Activated naive CD4-positive, alpha-beta T cell (primary cell): ENCODE measurements at regions not wholly inside any gene's neighbourhood (a gene's known extent, or its start where the extent isn't known, plus 50 kb on each side); places are given as distances from the start of the nearest gene placed in this dataset.

Experiments
- DNase-seq, 4 experiments: peaks; one replicate each; lab custom pipeline; 2025; lab: John Stamatoyannopoulos, UW

GRCh38 chr2:7209757-7210555 lies 292.7 kb downstream of the RNF144A start:
- DNase-seq, result no peak

- no peak for DNase-seq
Observed at GRCh38 chr2:7210712-7211111, 293.5 kb downstream of the RNF144A start.

- no peak for DNase-seq
Observed at GRCh38 chr2:7225848-7226247, 308.6 kb downstream of the RNF144A start.

DNA sequence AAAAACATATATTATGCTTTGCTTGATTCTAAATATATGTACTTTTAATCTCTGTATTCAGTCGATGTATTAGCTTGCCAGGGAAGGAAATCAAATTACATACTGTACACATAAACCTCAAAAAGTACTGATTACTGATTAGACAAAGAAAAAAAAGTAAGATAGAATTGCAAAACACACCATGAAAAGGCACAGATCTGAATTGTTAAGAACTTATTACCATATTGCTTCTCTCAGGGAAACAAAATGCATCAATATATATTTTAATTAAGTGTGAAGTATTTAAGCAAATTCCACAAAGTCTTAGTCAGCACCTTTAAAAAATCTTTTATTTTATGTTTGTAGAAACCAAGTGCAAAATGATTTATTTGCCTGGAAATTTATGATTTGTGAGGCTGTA lies 309.3 kb downstream of the RNF144A start:
- no peak for DNase-seq

GRCh38 chr2:7233126-7233525 lies 315.9 kb downstream of the RNF144A start:
- no peak for DNase-seq

- DNase-seq, result no peak
Observed at GRCh38 chr2:7237466-7237865, 320.3 kb downstream of the RNF144A start.

DNA sequence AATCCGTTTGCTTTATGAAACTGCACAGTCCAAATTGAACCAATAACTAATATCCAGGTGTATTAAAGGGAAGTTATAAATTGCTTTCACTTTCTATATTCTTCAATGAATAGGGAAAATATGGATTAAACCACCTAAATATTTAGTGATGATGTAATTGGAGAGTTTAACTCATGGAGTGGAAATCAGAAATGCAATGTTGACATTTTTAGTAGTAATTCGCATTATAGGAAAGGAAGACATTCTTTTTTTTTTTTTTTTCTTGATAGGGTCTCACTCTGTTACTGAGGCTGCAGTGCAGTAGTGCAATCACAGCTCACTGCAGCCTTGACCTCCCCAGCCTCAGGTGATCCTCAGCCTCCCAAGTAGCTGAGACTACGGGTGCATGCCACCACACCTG lies 321.9 kb downstream of the RNF144A start:
- DNase-seq, result no peak

DNA sequence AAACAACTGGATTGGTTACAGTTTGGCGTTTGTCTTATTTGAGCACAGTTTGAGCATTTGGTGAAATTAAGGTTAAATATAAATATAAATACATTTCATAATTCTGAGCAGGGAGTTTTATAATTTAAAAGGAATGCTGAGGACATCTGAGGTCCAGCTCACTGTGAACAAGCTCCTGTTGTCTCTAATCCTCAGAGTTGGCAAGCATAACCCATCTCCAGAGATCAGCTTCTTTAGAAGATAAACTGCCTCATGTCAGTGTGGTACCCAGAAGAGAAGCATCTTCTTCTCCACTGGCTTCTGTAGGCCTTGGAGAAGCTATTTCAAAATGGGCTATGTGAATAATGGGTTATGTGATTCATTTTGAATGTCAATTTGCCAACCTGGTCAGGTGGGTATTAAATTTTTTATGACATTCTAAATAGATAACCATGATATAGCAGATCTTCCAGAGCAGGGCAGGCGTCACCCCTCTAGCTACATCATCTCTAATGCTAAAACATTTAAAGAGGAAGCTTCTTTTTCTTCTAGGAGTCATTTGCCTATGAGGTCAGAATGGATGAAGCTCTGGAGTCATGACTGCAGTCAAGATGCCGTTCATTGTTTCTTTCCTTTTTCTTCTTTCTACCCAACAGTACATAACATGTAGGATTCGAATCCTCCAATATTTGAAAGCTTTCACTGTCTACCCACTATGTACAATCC lies 324.0 kb downstream of the RNF144A start:
- no peak for DNase-seq

GRCh38 chr2:7242189-7242867 lies 325.1 kb downstream of the RNF144A start:
- no peak for DNase-seq

- DNase-seq, result no peak
Observed at GRCh38 chr2:7243276-7243675, 326.1 kb downstream of the RNF144A start.

- DNase-seq, result no peak
Observed at GRCh38 chr2:7256377-7256776, 339.2 kb downstream of the RNF144A start.

DNA sequence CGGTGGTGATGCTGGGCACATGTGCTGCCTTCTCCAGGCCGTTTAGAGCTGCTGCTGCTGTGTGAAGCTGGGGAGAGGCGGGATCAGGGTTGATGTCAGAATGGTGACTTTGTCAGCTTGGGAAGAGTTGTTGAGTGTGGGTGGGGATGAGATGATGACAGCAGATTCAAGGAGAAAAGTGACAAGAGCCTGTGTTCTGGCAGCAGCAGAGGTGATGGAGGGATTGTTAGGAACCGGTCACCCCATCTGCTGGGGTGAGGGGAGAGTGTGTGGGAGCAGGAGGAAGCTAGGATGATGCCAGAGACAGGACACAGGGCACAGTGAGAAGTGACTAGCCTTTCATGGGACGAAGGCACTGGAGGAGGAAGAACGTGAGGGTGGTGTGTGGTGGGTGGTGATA lies 345.5 kb downstream of the RNF144A start:
- DNase-seq, result no peak

DNA sequence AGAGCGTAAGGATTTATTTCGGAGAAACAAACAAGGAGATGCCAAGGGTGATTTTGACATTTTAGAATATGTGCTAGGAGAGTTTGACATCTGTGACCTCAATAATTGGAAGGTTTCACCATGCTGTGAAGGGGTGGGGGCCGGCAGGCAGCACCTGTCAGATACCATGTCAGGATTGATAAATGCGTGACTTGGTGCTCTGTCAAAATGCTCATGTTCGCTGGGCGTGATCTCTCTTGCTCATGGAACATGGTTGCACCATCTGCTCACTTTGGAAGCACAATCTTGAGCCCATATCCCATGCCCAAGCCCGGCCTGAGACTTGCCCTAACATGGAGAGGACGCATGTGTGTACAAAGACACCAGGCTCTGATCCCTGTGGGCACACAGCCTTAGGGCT lies 347.6 kb downstream of the RNF144A start:
- no peak for DNase-seq

GRCh38 chr2:7265286-7265685 lies 348.1 kb downstream of the RNF144A start:
- DNase-seq, result no peak

- DNase-seq, result no peak
Observed at GRCh38 chr2:7269106-7269643, 352.0 kb downstream of the RNF144A start.

DNA sequence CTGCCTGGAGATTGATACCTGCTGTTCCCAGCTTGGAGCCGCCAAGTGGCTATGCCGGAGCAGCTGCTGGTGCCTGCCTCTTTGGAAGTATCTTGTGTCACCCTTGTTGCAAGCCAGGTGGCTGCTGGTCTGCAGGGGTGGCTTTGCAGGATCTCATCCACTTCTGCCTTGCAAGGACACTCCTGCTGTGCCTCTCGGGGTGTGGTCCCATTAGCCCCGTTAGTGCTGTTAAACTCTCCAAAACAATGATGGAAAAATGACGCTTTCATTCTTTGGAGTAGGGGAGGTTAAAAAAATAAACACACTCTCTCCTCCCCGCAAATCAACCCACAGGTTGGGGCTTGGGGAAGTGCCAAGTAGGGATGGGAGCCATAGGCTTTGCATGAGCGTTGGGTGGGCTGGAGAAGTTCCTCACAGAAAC lies 352.8 kb downstream of the RNF144A start:
- no peak for DNase-seq

- DNase-seq, result no peak
Observed at GRCh38 chr2:7272210-7272609, 355.0 kb downstream of the RNF144A start.

- no peak for DNase-seq
Observed at GRCh38 chr2:7278984-7279383, 361.8 kb downstream of the RNF144A start.

- no peak for DNase-seq
Observed at GRCh38 chr2:7279421-7279949, 362.3 kb downstream of the RNF144A start.

DNA sequence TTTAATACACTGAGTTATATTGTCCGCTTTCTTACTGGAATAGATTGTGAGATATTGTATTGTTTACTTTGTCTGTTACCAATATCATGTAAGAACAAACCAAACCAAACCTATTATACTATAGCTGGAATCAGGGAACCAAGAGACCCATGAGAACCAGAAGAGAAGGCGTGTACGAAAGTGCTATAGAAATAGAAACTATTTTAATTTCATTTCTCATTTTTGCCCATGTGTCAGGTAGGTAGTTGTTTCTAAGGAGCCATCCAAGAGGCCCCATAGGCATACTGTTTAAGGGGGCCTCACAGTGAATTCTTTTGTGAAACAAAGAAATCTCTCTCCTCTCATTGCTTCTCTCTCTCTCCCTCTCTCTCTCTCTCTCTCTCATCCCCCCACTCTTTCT lies 363.6 kb downstream of the RNF144A start:
- no peak for DNase-seq

DNA sequence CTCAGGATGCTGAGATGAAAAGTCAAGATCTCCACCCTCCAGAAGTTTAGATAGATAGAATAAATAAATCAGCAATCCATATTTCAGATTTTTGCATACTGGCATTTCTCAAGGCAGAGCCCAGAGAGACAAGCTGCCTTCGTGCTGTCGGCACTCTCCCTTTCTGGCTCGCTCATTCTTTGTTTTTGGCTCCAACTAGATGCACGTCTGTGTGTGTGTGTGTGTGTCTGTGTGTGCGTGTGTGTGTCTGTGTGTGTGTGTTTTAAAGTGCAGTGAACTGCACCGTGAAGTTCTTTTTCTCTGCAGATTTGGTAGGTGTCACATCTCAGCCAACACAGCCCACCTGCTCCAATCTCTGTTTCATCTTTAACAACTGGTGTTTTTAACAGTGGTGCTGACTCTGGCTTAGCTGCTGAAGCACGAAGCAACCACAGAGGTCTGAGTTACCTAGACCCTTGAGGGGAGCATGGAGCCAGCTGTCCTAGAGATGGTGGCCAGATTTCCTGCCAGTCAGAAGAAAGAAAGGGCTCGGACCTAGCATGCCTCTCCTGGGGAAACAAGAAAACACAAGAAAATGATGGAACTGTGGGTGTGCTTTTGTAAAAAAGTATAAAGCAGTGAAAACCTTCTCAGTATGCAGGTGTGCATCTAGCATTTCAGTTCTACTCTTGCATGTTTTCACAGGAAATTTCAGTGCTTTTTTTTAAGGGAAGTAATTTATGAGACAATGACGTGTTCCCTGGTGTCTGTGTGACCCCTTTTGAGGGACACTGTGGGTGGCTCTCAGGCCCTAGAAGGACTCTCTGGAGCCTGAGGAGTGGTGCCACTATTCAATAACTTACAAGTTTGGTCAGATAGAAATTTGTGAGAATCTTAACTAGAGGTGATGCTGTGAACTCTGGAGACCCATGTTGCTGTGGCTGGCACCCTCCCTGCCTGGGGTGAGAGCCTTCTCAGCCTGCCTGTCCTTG lies 364.3 kb downstream of the RNF144A start:
- DNase-seq, result no peak
